Choroid plexus epithelial cell (primary cell): ENCODE measurements at regions not wholly inside any gene's neighbourhood (a gene's known extent, or its start where the extent isn't known, plus 50 kb on each side); places are given as distances from the start of the nearest gene placed in this dataset.

Experiments
- DNase-seq: peaks from one replicate; pipeline ENCODE4 v3.0.0-alpha.2; 2010; ENCODE audit warnings: low read depth
- H3K4me3 ChIP-seq: 2 replicates; pipeline ENCODE4 v1.5.1; 2011; ENCODE audit warnings: low read depth, mild to moderate bottlenecking, control low read depth, low read length, moderate library complexity
- TF ChIP-seq, protein P1 (sequence below): conservative IDR thresholded peaks from 2 replicates; pipeline ENCODE4 v1.5.1; 2011; ENCODE audit warnings: low read depth, mild to moderate bottlenecking, control low read depth, inconsistent platforms, low read length, moderate library complexity

DNA sequence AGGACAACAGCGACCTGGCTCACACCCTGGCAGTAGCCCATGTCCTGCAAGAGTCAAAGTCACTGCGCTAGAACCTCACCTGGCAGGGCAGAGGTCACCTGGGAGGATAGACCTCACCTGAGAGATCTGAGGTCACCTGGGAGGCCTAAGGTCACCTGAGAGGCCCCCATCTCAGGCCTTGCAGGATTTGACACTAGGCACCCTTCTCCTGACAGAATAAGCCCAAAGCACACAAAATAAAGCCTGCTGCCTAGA lies 75.2 kb upstream of the SPTLC1 start:
- DNase-seq = no peak
- TF ChIP-seq, protein P1, sequence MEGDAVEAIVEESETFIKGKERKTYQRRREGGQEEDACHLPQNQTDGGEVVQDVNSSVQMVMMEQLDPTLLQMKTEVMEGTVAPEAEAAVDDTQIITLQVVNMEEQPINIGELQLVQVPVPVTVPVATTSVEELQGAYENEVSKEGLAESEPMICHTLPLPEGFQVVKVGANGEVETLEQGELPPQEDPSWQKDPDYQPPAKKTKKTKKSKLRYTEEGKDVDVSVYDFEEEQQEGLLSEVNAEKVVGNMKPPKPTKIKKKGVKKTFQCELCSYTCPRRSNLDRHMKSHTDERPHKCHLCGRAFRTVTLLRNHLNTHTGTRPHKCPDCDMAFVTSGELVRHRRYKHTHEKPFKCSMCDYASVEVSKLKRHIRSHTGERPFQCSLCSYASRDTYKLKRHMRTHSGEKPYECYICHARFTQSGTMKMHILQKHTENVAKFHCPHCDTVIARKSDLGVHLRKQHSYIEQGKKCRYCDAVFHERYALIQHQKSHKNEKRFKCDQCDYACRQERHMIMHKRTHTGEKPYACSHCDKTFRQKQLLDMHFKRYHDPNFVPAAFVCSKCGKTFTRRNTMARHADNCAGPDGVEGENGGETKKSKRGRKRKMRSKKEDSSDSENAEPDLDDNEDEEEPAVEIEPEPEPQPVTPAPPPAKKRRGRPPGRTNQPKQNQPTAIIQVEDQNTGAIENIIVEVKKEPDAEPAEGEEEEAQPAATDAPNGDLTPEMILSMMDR = no peak
- H3K4me3 ChIP-seq = no peak overlapping the region

DNA sequence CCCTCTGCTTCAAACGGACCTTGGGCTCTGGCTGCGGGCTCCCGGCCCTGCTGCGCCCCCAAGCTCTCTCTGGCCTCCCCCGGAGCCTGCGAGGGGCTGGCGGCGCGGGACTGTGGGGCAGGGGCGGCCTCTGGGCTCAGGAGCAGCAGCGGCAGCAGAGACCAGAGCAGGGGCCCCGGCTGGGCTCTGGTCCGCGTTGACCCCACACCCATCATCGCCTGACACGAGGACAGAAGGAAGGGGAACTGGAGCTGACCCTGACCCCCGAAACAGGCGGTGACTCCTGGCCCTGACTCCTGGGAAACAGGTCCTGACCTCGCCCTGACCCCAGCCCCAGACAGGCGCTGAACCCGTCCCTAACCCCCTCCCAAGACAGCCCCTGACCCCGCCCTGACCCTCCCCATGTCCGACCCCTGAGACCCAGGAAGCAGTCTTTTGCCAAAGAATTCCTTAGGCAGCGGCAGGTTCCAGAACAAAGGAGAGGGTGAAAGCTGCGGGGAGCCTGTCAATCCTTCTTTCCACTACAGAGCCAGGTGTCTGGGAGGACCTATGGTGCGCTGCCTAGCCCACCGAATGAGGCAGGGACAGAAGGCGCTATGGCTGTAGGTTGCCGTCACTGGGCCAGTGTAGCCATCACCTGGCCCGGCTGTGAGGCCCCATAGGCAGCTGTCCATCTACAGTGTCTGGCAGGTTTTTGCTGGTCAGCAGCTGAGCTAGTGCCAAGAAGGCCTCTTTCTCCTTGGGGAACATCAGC lies 74.7 kb upstream of the SPTLC1 start:
- H3K4me3 ChIP-seq = no peak overlapping the region
- TF ChIP-seq, protein P1 = no peak
- DNase-seq = no peak

DNA sequence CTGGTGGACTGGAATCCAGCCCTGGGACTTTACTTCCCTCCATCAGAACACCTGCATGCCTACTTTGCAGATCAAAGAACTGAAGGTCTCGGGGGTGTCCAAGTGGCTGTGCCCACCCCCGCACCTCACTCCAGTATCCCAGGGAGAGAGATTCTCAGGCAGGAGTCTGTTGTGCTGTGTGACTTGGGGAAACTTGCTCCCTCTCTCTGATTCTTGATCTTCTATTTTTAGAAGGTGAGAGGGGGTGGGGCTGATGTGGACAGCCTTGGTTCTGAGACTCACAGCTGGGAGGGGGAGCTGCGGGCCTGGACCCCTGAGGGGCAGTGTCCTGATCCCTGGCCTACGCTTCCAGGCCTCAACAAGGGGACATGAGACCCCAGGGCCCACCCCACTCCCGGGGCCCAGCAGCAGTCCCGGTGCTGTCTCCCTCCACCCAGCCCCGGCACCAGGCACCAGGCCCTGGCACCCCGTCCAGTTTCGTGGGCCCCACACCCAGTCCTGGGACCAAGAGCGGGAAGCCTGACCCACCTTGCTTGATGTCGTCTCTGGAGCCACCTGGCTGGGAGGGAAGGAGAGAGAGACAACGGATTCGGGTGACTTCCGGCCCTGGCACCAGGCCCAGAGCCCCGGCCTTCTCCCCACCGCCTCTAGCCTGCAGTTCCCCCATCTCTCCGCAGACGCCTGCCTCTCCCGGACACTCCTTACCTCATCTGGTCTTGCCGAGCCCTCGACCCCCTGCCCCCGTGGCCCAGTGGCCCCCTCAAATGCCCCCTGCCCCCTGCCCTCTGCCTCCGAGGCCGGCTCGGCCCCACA lies 74.0 kb upstream of the SPTLC1 start:
- DNase-seq = no peak

DNA sequence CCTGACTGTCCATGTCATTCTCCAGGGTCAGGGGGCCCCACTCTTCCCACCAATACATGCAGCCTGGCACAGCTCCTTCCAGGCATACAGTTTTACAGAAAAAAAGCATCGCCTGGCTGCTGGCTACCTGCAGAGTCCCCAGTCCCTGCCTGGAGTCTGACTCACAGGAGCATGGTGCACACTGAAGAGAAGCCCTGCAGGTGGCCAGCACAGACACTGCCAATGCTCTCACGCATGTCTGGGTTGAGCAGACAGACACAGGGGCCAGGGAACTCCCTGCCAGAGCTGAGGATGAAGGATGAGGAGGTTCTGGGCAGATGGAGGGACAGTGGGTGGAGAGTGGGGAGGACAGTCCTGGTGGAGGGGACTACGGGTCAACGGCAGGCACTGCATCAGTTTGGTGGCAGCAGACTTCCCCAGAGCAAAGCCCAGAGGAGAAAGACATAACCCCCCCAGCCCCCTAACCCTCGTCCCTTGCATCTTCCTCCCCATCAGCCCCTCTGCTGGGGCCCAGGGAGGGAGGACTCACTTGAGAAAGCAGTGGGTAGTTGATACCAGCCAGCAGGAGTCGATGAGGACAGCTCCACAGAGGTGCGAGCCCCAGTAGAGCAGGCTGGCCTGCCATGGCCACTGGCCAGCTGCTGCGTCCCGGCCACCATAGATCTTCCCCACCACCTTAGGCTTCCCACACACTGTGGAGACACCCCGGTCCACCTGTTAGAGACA lies 72.9 kb upstream of the SPTLC1 start:
- peak; percentile 51 for DNase-seq
- TF ChIP-seq, protein P1 = no peak
- H3K4me3 ChIP-seq = no peak overlapping the region

More for the DNA sequence above, 74.0 kb upstream of the SPTLC1 start:
- H3K4me3 ChIP-seq = no peak overlapping the region
- TF ChIP-seq, protein P1 = no peak

DNA sequence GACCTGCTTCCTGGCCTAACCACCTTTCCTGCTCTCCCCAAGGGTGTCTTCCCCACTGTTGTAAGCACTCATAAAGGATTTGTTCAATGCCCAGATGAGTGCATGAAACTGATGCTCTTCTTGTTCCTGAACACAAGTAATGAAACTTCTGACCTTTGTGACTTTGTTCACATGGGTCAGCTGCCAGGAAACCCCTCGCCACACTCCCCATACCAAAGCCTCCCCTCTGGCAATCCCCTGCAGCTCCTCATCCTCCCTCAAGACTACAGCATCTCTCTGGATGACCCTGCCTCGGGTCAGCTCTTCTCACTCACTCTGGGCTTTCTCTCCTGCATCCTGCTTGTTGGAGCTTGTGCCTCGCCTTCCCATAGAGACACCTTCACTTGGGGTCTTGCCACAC lies 72.2 kb upstream of the SPTLC1 start:
- DNase-seq = no peak
- TF ChIP-seq, protein P1 = no peak
- H3K4me3 ChIP-seq = no peak overlapping the region

DNA sequence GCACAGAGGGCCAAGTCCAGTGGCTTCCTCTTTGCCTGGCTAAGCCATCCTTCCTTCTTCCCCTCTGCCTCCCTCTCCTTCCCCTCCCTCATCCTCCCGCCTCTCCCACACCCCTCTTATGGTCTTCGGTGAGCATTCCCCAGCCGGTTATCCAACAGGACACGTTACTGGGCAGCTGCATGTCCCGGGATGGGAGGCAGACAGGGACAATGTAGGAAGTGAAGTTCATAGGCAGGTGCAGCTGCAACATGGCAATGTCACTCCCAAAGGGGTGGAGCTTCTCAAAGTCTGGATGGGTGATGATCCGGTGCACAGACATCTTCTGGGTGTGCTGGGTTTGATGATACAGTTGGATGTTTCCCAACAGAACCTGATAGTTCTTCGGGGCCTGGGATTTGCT lies 71.4 kb upstream of the SPTLC1 start:
- TF ChIP-seq, protein P1 = no peak
- no peak overlapping the region for H3K4me3 ChIP-seq
- DNase-seq = no peak
